GM20000 (cell line): ENCODE measurements at regions not wholly inside any gene's neighbourhood (a gene's known extent, or its start where the extent isn't known, plus 50 kb on each side); places are given as distances from the start of the nearest gene placed in this dataset.

Source experiments
- DNase-seq: peaks from one replicate; pipeline ENCODE4 v3.0.0; 2012; ENCODE audit warnings: low spot score
- TF ChIP-seq, protein P1 (sequence below): IDR thresholded peaks from 2 replicates; pipeline ENCODE4 v1.5.1; 2012; ENCODE audit warnings: mild to moderate bottlenecking, control low read depth; ENCODE audit errors: extremely low read depth, missing control alignments

DNA sequence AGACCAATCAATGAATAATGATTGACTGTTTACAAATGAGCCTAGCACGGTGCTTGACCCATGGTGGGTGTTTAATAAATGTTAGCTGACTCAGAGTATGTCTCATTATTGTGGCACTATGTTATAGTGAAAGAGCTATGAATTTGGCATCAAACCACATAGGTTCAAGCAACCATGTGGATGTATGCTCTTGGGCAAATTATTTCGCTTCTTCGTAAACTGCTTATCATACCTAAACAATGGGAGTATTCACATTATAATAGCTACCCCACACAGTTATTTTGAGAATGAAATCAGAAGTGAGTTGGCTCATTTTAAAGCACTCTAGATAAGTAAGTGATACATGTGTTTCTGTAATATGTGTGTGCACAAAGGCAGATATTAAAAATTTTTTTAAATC lies 118.7 kb upstream of the HSD17B12 start:
- no peak for DNase-seq
- TF ChIP-seq, protein P1, sequence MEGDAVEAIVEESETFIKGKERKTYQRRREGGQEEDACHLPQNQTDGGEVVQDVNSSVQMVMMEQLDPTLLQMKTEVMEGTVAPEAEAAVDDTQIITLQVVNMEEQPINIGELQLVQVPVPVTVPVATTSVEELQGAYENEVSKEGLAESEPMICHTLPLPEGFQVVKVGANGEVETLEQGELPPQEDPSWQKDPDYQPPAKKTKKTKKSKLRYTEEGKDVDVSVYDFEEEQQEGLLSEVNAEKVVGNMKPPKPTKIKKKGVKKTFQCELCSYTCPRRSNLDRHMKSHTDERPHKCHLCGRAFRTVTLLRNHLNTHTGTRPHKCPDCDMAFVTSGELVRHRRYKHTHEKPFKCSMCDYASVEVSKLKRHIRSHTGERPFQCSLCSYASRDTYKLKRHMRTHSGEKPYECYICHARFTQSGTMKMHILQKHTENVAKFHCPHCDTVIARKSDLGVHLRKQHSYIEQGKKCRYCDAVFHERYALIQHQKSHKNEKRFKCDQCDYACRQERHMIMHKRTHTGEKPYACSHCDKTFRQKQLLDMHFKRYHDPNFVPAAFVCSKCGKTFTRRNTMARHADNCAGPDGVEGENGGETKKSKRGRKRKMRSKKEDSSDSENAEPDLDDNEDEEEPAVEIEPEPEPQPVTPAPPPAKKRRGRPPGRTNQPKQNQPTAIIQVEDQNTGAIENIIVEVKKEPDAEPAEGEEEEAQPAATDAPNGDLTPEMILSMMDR = no peak

DNA sequence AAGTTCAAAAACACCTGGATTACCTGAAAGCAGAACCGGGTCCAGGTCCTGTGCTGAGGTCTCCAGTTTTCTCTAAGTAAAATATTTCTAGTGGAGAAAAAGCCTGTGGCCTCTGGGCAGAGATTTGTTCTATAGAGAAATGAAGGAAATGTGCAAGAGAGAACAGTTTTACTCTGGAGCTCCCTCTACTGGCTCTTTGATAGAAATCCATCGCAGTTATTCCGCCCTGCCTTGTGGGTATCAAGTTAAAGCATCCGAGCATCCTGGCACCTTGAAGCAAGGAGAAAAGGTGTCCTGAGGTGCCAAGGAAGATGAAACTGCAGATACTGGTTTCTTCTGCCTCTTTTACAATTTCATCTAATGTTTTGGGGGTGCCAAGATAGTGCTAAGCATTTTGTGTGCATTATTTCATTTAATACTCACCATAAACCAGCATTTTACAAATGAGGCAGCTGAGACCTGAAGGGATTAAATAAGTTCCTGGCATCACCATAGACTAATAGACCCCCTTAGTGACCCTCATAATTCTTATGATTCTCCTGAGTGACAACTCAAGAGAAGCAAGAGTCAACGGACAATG lies 113.1 kb upstream of the HSD17B12 start:
- peak; percentile 75 for DNase-seq
- TF ChIP-seq, protein P1 = peak; percentile 60

GRCh38 chr11:43573233-43573632 lies 107.3 kb upstream of the HSD17B12 start:
- TF ChIP-seq, protein P1 = peak; percentile 28
- peak; percentile 63 for DNase-seq

- TF ChIP-seq, protein P1 = no peak
- no peak for DNase-seq
Measured at GRCh38 chr11:43573873-43574272, 106.7 kb upstream of the HSD17B12 start.

GRCh38 chr11:43574411-43574810 lies 106.1 kb upstream of the HSD17B12 start:
- no peak for DNase-seq
- TF ChIP-seq, protein P1 = no peak

DNA sequence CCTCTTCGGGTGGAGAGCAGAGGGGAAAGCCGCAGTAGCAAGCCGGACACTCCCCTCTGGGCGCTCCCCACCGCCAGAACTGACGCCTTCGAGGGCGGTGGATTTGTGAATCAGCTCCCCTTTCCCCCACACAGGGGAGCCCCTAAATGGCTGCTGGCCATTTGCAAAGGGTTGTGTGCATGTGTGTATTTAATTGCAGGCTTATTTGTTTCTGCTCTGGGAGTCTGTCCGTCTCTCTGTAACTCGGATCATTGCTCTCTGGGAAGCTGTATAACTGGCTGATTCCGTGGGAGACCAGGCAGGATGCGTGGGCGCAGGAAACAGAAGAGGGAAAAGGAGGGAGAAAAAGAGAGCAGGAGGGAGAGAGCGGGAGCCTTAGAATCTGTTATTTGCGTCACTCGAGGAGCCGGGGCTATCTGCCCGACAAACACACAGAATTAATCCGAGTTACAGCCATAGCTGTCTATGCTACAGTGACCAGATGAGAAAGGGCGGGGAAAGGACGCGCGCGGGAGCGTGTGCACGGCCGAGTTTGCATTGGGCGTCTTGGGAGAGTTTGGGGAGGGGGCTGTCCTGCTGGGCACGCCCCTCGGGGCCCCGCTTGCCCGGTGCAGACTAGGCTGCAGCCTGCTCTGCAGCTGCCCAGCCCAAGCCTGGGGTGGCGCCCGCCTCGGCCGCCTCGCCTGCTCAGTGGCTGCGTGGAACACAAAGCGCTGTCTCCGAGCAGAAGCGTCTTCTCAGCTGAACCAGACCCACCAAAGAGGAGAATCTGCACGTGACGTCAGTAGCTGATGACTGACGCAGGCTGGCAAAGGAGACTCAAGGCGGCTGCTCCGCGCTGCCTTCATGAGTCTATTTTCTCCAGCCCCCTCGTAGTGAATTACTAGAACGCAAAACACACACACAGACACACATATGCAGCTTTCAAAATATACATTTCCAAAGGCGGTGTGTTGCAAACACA lies 105.3 kb upstream of the HSD17B12 start:
- peak; percentile 42 for DNase-seq
- TF ChIP-seq, protein P1 = no peak

GRCh38 chr11:43575913-43576310 lies 104.6 kb upstream of the HSD17B12 start:
- DNase-seq = no peak

More at GRCh38 chr11:43575913-43576310, 104.6 kb upstream of the HSD17B12 start:
- TF ChIP-seq, protein P1 = no peak
